Mesendoderm (in vitro differentiated cells): ENCODE measurements at regions not wholly inside any gene's neighbourhood (a gene's known extent, or its start where the extent isn't known, plus 50 kb on each side); places are given as distances from the start of the nearest gene placed in this dataset.

Source experiments
- DNase-seq: peaks from one replicate; pipeline ENCODE4 v3.0.0; 2013
- H2AK5ac ChIP-seq: 2 replicates; pipeline ENCODE4 v1.6.1; 2013; ENCODE audit warnings: low read length, inconsistent platforms
- H2BK120ac ChIP-seq: 2 replicates; pipeline ENCODE4 v1.6.1; 2013; ENCODE audit warnings: low read depth, mild to moderate bottlenecking, low read length, moderate library complexity, mixed read lengths
- H2BK15ac ChIP-seq: replicated peaks from 2 replicates; pipeline ENCODE4 v1.6.1; 2013; ENCODE audit warnings: low read depth, mild to moderate bottlenecking, moderate library complexity
- H2BK5ac ChIP-seq: 2 replicates; pipeline ENCODE4 v1.6.1; 2013; ENCODE audit warnings: low read length, inconsistent platforms
- H3K18ac ChIP-seq: 2 replicates; pipeline ENCODE4 v1.6.1; 2013; ENCODE audit warnings: mild to moderate bottlenecking, low read length, mixed read lengths
- H3K23ac ChIP-seq: one replicate; pipeline ENCODE4 v1.6.1; 2013; ENCODE audit warnings: low read length
- H3K27ac ChIP-seq: 2 replicates; pipeline ENCODE4 v1.5.1; 2013; ENCODE audit warnings: low read depth, mild to moderate bottlenecking, inconsistent platforms, low read length, moderate library complexity
- H3K27me3 ChIP-seq: 2 replicates; pipeline ENCODE4 v1.6.1; 2013; ENCODE audit warnings: low read length, control low read depth, mild to moderate bottlenecking, inconsistent platforms; ENCODE audit not compliant: insufficient read depth, poor library complexity
- H3K36me3 ChIP-seq: 2 replicates; pipeline ENCODE4 v1.6.1; 2013; ENCODE audit warnings: low read length, inconsistent platforms; ENCODE audit not compliant: control insufficient read depth, insufficient read depth
- H3K4ac ChIP-seq: one replicate; pipeline ENCODE4 v1.6.1; 2013; ENCODE audit warnings: low read depth, mild to moderate bottlenecking, low read length, moderate library complexity
- H3K4me1 ChIP-seq: 2 replicates; pipeline ENCODE4 v1.6.1; 2013; ENCODE audit warnings: low read depth, low read length, inconsistent platforms; ENCODE audit not compliant: control insufficient read depth
- H3K4me2 ChIP-seq: 2 replicates; pipeline ENCODE4 v1.6.1; 2013; ENCODE audit warnings: low read length
- H3K4me3 ChIP-seq: 2 replicates; pipeline ENCODE4 v1.5.1; 2013; ENCODE audit warnings: mild to moderate bottlenecking, low read length
- H3K56ac ChIP-seq: one replicate; pipeline ENCODE4 v1.6.1; 2013; ENCODE audit warnings: low read length
- H3K79me1 ChIP-seq: 2 replicates; pipeline ENCODE4 v1.6.1; 2013; ENCODE audit warnings: low read length, inconsistent platforms
- H3K79me2 ChIP-seq: 2 replicates; pipeline ENCODE4 v1.6.1; 2013; ENCODE audit warnings: mild to moderate bottlenecking, low read length; ENCODE audit not compliant: control insufficient read depth, insufficient read depth
- H3K9ac ChIP-seq: 2 replicates; pipeline ENCODE4 v1.6.1; 2013; ENCODE audit warnings: low read length, inconsistent platforms
- H4K5ac ChIP-seq: one replicate; pipeline ENCODE4 v1.6.1; 2013; ENCODE audit warnings: low read length
- H4K8ac ChIP-seq: one replicate; pipeline ENCODE4 v1.6.1; 2013; ENCODE audit warnings: low read depth, mild to moderate bottlenecking, control low read depth, low read length, moderate library complexity
- WGBS: extraction: QIAGEN DNeasy Blood & Tissue Kit; methylation state at CpG from one replicate; pipeline ENCODE4 v1.1.7; 2013; ENCODE audit warnings: low lambda C conversion rate, missing lambda C conversion rate; ENCODE audit not compliant: insufficient coverage; ENCODE audit errors: extremely low coverage; 5-methylcytosine and 5-hydroxymethylcytosine counted together

DNA sequence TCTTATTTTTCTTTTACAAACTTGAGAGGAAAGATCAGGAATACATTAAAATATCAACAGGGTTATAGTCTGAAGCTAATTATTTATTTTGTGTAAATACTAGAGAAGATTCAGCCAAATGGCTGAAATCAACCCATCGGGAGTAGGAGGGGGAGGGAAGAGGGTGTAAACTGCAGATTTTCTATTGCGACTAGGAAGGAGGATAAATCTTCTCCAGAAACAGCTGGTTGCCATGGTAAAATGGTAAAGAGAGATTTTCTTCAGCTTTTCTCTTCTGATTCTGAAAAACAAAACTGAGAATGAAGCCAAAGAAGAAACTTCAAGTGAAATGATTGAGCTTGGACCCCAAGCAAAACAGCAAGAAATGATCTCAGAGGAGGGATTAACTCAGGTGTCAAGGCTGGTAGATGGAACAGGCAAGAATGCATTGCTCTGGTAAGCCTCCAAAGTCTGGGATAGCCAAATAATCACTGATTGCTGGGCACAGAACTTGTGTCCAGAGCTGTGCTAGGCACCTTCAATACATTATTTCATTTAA, 193.5 kb upstream of the SPTLC3 start:
- no peak overlapping the region for H3K4me2 ChIP-seq
- H3K9ac ChIP-seq = no peak overlapping the region
- no peak overlapping the region for H2AK5ac ChIP-seq
- H3K56ac ChIP-seq = no peak overlapping the region
- H3K79me2 ChIP-seq = no peaks in the 10 kb centered on the region
- H4K5ac ChIP-seq = no peak overlapping the region
- H3K79me1 ChIP-seq = no peaks in the 10 kb centered on the region
- no peaks in the 10 kb centered on the region for H3K36me3 ChIP-seq
- DNase-seq = no peak
- H3K18ac ChIP-seq = no peak overlapping the region
- H3K27ac ChIP-seq = no peak overlapping the region
- no peaks in the 10 kb centered on the region for H3K27me3 ChIP-seq
- no peak overlapping the region for H3K23ac ChIP-seq
- no peak overlapping the region for H3K4me3 ChIP-seq
- no peak overlapping the region for H2BK120ac ChIP-seq
- H2BK15ac ChIP-seq = no peak overlapping the region
- no peak overlapping the region for H2BK5ac ChIP-seq
- H4K8ac ChIP-seq = no peak overlapping the region
- H3K4me1 ChIP-seq = no peaks in the 10 kb centered on the region
- H3K4ac ChIP-seq = no peak overlapping the region
- no CpG with 5 or more reads among the region's 2 CpGs for whole genome bisulfite sequencing

DNA sequence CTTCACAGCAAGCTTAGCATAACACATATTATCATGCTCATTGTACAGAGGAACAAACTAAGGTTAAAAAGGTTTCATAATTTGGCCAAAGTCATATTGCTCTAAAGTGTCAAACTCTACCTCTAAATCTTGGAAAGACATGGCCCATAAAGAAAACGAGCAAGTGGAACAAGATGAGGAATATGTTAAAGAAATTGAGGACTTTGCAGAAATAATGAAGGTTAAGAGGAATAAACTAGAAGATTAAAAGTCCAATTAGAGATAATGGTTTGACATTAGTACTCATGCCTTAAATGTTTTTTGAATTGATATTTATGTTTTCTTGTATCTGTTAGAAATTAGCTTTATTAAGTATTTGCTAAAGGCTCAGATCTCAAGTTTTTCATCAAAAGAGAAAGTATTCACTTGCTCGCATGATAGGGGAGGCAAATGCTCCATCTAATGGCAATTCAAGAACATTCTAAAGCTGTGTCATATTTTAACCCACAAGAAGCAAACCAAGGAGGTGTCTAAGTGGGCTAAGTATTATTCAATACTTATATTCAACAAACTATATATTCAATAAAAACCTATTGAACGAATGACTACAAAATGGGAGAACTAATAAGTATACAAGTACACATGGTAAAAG, 192.9 kb upstream of the SPTLC3 start:
- Histone ChIP-seq H2BK120ac (no peak overlapping the region), H3K18ac (no peak overlapping the region), H3K56ac (no peak overlapping the region), H3K9ac (no peak overlapping the region), H4K5ac (no peak overlapping the region), H3K4ac (no peak overlapping the region), H3K79me1 (no peaks in the 10 kb centered on the region), H3K4me2 (no peak overlapping the region), H2BK15ac (no peak overlapping the region), H2BK5ac (no peak overlapping the region), H3K4me1 (no peaks in the 10 kb centered on the region), H3K36me3 (no peaks in the 10 kb centered on the region), H3K27ac (no peak overlapping the region), H3K23ac (no peak overlapping the region), H3K79me2 (no peaks in the 10 kb centered on the region), H4K8ac (no peak overlapping the region), H2AK5ac (no peak overlapping the region), H3K4me3 (no peak overlapping the region), H3K27me3 (no peaks in the 10 kb centered on the region)
- WGBS = no CpG with 5 or more reads among the region's 3 CpGs
- DNase-seq = no peak

DNA sequence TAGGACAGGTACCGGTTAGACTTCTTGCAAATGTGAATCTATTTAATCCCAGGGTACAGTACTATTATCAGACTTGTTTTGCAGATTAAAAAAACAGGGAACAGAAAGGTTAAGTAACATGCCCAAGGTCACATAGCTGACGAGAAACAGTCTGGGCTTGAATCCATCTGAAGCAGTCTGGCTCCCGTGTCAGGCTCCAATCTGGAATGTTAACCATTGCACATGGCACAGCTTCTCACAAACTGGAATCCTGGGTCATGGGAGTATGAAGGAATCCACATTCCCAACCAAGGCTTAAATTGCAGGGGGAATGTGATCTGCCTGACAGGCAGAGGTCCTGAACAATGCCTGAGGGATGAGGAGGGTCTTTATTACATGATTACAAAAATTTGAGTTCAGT, 187.5 kb upstream of the SPTLC3 start:
- H3K18ac ChIP-seq = no peak overlapping the region
- no CpG with 5 or more reads among the region's 3 CpGs for WGBS
- no peak overlapping the region for H3K4ac ChIP-seq
- no peak overlapping the region for H2BK5ac ChIP-seq
- no peaks in the 10 kb centered on the region for H3K27me3 ChIP-seq
- H3K79me2 ChIP-seq = no peaks in the 10 kb centered on the region
- H3K27ac ChIP-seq = no peak overlapping the region
- no peak overlapping the region for H2AK5ac ChIP-seq
- H3K4me1 ChIP-seq = no peaks in the 10 kb centered on the region
- H4K8ac ChIP-seq = no peak overlapping the region
- H3K4me3 ChIP-seq = no peak overlapping the region
- no peak overlapping the region for H4K5ac ChIP-seq
- no peaks in the 10 kb centered on the region for H3K79me1 ChIP-seq
- H3K56ac ChIP-seq = no peak overlapping the region
- no peak overlapping the region for H2BK15ac ChIP-seq
- H3K9ac ChIP-seq = no peak overlapping the region
- no peak for DNase-seq
- H3K4me2 ChIP-seq = no peak overlapping the region
- no peak overlapping the region for H2BK120ac ChIP-seq
- H3K36me3 ChIP-seq = no peaks in the 10 kb centered on the region
- no peak overlapping the region for H3K23ac ChIP-seq

DNA sequence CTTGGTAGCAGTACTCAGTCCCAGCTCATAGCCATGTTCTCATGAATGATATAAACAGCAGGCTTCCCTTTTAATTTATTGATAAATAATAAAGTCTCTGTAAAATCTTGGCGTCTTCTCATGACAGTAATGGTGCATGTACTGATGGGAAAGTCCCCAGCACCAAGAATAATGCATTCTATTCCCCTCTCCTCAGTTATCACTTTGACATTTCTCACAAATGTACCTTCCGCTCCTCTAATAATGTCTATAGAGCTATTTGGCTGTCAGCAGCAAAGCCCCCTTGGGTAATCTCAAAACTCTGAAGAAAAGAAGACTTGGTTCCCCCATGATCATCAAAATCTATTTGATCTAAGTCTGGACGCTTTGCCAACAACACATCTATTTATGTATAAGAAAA, 185.0 kb upstream of the SPTLC3 start:
- H3K79me2 ChIP-seq = no peaks in the 10 kb centered on the region
- no peak overlapping the region for H2BK120ac ChIP-seq
- H2BK5ac ChIP-seq = no peak overlapping the region
- no peak overlapping the region for H4K8ac ChIP-seq
- no peak overlapping the region for H3K4ac ChIP-seq
- H3K56ac ChIP-seq = no peak overlapping the region
- no peaks in the 10 kb centered on the region for H3K79me1 ChIP-seq
- H3K27ac ChIP-seq = no peak overlapping the region
- H3K4me2 ChIP-seq = no peak overlapping the region
- H3K27me3 ChIP-seq = no peaks in the 10 kb centered on the region
- H3K18ac ChIP-seq = no peak overlapping the region
- H3K4me3 ChIP-seq = no peak overlapping the region
- H4K5ac ChIP-seq = no peak overlapping the region
- DNase-seq = no peak
- WGBS = no CpG with 5 or more reads among the region's 3 CpGs
- H3K36me3 ChIP-seq = no peaks in the 10 kb centered on the region
- no peak overlapping the region for H2AK5ac ChIP-seq
- no peak overlapping the region for H2BK15ac ChIP-seq
- no peak overlapping the region for H3K23ac ChIP-seq
- H3K9ac ChIP-seq = no peak overlapping the region
- H3K4me1 ChIP-seq = no peaks in the 10 kb centered on the region

GRCh38 chr20:12824328-12825225, 184.2 kb upstream of the SPTLC3 start:
- no peak overlapping the region for H2AK5ac ChIP-seq
- H4K5ac ChIP-seq = no peak overlapping the region
- no peak overlapping the region for H3K4me2 ChIP-seq
- no peaks in the 10 kb centered on the region for H3K79me1 ChIP-seq
- no peaks in the 10 kb centered on the region for H3K79me2 ChIP-seq
- no peaks in the 10 kb centered on the region for H3K36me3 ChIP-seq
- no peak overlapping the region for H2BK5ac ChIP-seq
- H3K27ac ChIP-seq = no peak overlapping the region
- H3K23ac ChIP-seq = no peak overlapping the region
- H3K4me1 ChIP-seq = no peaks in the 10 kb centered on the region
- no peak overlapping the region for H2BK120ac ChIP-seq
- no peaks in the 10 kb centered on the region for H3K27me3 ChIP-seq
- H3K56ac ChIP-seq = no peak overlapping the region
- no peak overlapping the region for H3K4me3 ChIP-seq
- no CpG with 5 or more reads among the region's 6 CpGs for WGBS
- H2BK15ac ChIP-seq = no peak overlapping the region
- no peak for DNase-seq
- H3K4ac ChIP-seq = no peak overlapping the region
- H3K18ac ChIP-seq = no peak overlapping the region
- no peak overlapping the region for H3K9ac ChIP-seq
- no peak overlapping the region for H4K8ac ChIP-seq
